ENCODE measurements at regions not wholly inside any gene's neighbourhood (a gene's known extent, or its start where the extent isn't known, plus 50 kb on each side); places are given as distances from the start of the nearest gene placed in this dataset.

GRCh38 chr12:63036216-63036973, 101.4 kb upstream of the PPM1H start:
- WGBS, 2 donors (ENCODE audit: extremely low coverage in 2 of 2, insufficient read length in 2 of 2, insufficient replicate concordance in 1 of 2), result no CpG with 5 or more reads among the region's 1 CpG

DNA sequence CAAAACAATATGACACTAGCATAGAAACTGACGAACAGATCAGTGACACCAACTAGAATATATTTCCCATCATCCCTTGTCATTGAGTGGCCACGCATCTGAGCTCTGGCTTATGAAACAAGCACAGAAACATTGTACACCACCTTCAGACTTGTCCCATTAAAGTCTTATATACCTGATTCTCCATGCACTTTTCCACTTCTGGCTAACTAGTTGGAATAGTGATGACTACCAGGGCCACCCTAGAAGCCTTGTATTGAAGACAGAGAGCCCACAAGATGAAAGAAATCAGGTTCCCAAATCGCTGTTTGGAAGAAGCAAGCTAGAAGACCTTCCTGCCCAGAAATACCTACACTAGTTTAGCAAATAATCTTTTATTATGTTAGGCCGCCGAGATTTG, 99.7 kb upstream of the PPM1H start:
- no peak overlapping the region for H2AK5ac ChIP-seq (ENCODE audit: low read depth, low read length)
- H2AFZ ChIP-seq (ENCODE audit: low read length), result no peak overlapping the region
- no peak overlapping the region for H2BK120ac ChIP-seq (ENCODE audit: low read depth, low read length)
- H3K14ac ChIP-seq (ENCODE audit: low read length), result no peak overlapping the region
- H3K4ac ChIP-seq (ENCODE audit: low read length), result no peak overlapping the region
- no peak overlapping the region for H2BK5ac ChIP-seq (ENCODE audit: low read length)
- no peak overlapping the region for H3K9ac ChIP-seq (ENCODE audit: low read depth, low read length, poor library complexity)
- no peak overlapping the region for H3K23ac ChIP-seq (ENCODE audit: low read depth, low read length, poor library complexity)
- H2BK12ac ChIP-seq (ENCODE audit: low read length), result no peak overlapping the region
- H3K79me1 ChIP-seq (ENCODE audit: low read depth, low read length), result no peaks in the 10 kb centered on the region
- H3K9me3 ChIP-seq (replicated peaks in 1 of 2; ENCODE audit: control insufficient read depth in 2 of 2, insufficient read depth in 1 of 2, low read depth in 1 of 2, low read length in 2 of 2), result no peaks in the 10 kb centered on the region
- no peak overlapping the region for H4K91ac ChIP-seq (ENCODE audit: low read depth, low read length, poor library complexity)
- no peaks in the 10 kb centered on the region for H3K27me3 ChIP-seq (ENCODE audit: control insufficient read depth in 3 of 3, insufficient read depth in 3 of 3, low read depth in 1 of 3, low read length in 3 of 3)
- H3K4me1 ChIP-seq (ENCODE audit: control insufficient read depth in 2 of 2, insufficient read depth in 1 of 2, low read depth in 1 of 2, low read length in 2 of 2), result no peaks in the 10 kb centered on the region
- H3K4me2 ChIP-seq (ENCODE audit: insufficient read depth, low read length, poor library complexity, severe bottlenecking), result no peak overlapping the region
- H3K36me3 ChIP-seq (replicated peaks in 1 of 2; ENCODE audit: control insufficient read depth in 2 of 2, insufficient read depth in 2 of 2, low read length in 2 of 2), result no peaks in the 10 kb centered on the region
- H2BK15ac ChIP-seq (ENCODE audit: low read length), result no peak overlapping the region
- no peak for DNase-seq (ENCODE audit: low spot score)
- no peak overlapping the region for H3K27ac ChIP-seq (replicated peaks; ENCODE audit: low read length)
- no CpG with 5 or more reads among the region's 5 CpGs for WGBS, 2 donors (ENCODE audit: extremely low coverage in 2 of 2, insufficient read length in 2 of 2, insufficient replicate concordance in 1 of 2)
- H4K8ac ChIP-seq (ENCODE audit: low read depth, low read length), result no peak overlapping the region
- H3K18ac ChIP-seq (ENCODE audit: low read length), result no peak overlapping the region
- no peak overlapping the region for H3K4me3 ChIP-seq (ENCODE audit: low read length in 2 of 2)

More at GRCh38 chr12:63036216-63036973, 101.4 kb upstream of the PPM1H start:
- no peak for DNase-seq (ENCODE audit: low spot score)
- H3K4me3 ChIP-seq (ENCODE audit: low read length in 2 of 2), result no peak overlapping the region
- no peaks in the 10 kb centered on the region for H3K9me3 ChIP-seq (replicated peaks in 1 of 2; ENCODE audit: control insufficient read depth in 2 of 2, insufficient read depth in 1 of 2, low read depth in 1 of 2, low read length in 2 of 2)
- H3K4me1 ChIP-seq (ENCODE audit: control insufficient read depth in 2 of 2, insufficient read depth in 1 of 2, low read depth in 1 of 2, low read length in 2 of 2), result no peaks in the 10 kb centered on the region
- H3K27me3 ChIP-seq (ENCODE audit: control insufficient read depth in 3 of 3, insufficient read depth in 3 of 3, low read depth in 1 of 3, low read length in 3 of 3), result no peaks in the 10 kb centered on the region
- no peak overlapping the region for H3K4me2 ChIP-seq (ENCODE audit: insufficient read depth, low read length, poor library complexity, severe bottlenecking)
- H2AFZ ChIP-seq (ENCODE audit: low read length), result no peak overlapping the region
- H4K8ac ChIP-seq (ENCODE audit: low read depth, low read length), result no peak overlapping the region
- no peak overlapping the region for H2BK5ac ChIP-seq (ENCODE audit: low read length)
- no peak overlapping the region for H2BK12ac ChIP-seq (ENCODE audit: low read length)
- H2AK5ac ChIP-seq (ENCODE audit: low read depth, low read length), result no peak overlapping the region
- H3K18ac ChIP-seq (ENCODE audit: low read length), result no peak overlapping the region
- no peaks in the 10 kb centered on the region for H3K36me3 ChIP-seq (replicated peaks in 1 of 2; ENCODE audit: control insufficient read depth in 2 of 2, insufficient read depth in 2 of 2, low read length in 2 of 2)
- no peak overlapping the region for H2BK15ac ChIP-seq (ENCODE audit: low read length)
- no peak overlapping the region for H3K4ac ChIP-seq (ENCODE audit: low read length)
- H3K27ac ChIP-seq (replicated peaks; ENCODE audit: low read length), result no peak overlapping the region
- no peak overlapping the region for H3K14ac ChIP-seq (ENCODE audit: low read length)
- no peak overlapping the region for H3K23ac ChIP-seq (ENCODE audit: low read depth, low read length, poor library complexity)
- no peak overlapping the region for H2BK120ac ChIP-seq (ENCODE audit: low read depth, low read length)
- H4K91ac ChIP-seq (ENCODE audit: low read depth, low read length, poor library complexity), result no peak overlapping the region
- H3K9ac ChIP-seq (ENCODE audit: low read depth, low read length, poor library complexity), result no peak overlapping the region
- H3K79me1 ChIP-seq (ENCODE audit: low read depth, low read length), result no peaks in the 10 kb centered on the region

DNA sequence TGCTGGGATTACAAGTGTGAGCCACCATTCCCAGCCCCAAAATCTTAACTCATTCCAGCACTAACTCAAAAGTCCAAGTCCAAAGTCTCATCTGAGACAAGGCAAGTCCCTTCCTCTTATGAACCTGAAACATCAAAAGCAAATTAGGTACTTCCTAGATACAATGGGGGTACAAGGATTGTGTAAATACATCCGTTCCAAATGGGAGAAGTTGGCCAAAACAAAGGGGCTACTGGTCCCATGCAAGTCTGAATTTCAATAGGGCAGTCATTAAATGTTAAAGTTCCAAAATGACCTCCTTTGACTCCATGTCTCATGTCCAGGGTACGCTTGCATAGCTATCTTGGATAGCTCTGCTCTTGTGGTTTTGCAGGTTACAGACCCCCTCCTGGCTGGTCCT, 94.7 kb upstream of the PPM1H start:
- Histone ChIP-seq H4K8ac (ENCODE audit: low read depth, low read length) (no peak overlapping the region), H3K4ac (ENCODE audit: low read length) (no peak overlapping the region), H2AK5ac (ENCODE audit: low read depth, low read length) (no peak overlapping the region), H3K4me2 (ENCODE audit: insufficient read depth, low read length, poor library complexity, severe bottlenecking) (no peak overlapping the region), H2AFZ (ENCODE audit: low read length) (no peak overlapping the region), H2BK5ac (ENCODE audit: low read length) (no peak overlapping the region), H3K9me3 (replicated peaks in 1 of 2; ENCODE audit: control insufficient read depth in 2 of 2, insufficient read depth in 1 of 2, low read depth in 1 of 2, low read length in 2 of 2) (no peaks in the 10 kb centered on the region), H3K36me3 (replicated peaks in 1 of 2; ENCODE audit: control insufficient read depth in 2 of 2, insufficient read depth in 2 of 2, low read length in 2 of 2) (no peaks in the 10 kb centered on the region), H2BK120ac (ENCODE audit: low read depth, low read length) (no peak overlapping the region), H3K4me3 (ENCODE audit: low read length in 2 of 2) (no peak overlapping the region), H3K27me3 (ENCODE audit: control insufficient read depth in 3 of 3, insufficient read depth in 3 of 3, low read depth in 1 of 3, low read length in 3 of 3) (no peaks in the 10 kb centered on the region), H2BK15ac (ENCODE audit: low read length) (no peak overlapping the region), H4K91ac (ENCODE audit: low read depth, low read length, poor library complexity) (no peak overlapping the region), H3K27ac (replicated peaks; ENCODE audit: low read length) (no peak overlapping the region), H3K4me1 (ENCODE audit: control insufficient read depth in 2 of 2, insufficient read depth in 1 of 2, low read depth in 1 of 2, low read length in 2 of 2) (peaks cover 1 to 3% of the 10 kb centered on the region in 2 donors), H2BK12ac (ENCODE audit: low read length) (no peak overlapping the region), H3K23ac (ENCODE audit: low read depth, low read length, poor library complexity) (no peak overlapping the region), H3K79me1 (ENCODE audit: low read depth, low read length) (no peaks in the 10 kb centered on the region), H3K14ac (ENCODE audit: low read length) (no peak overlapping the region), H3K9ac (ENCODE audit: low read depth, low read length, poor library complexity) (no peak overlapping the region), H3K18ac (ENCODE audit: low read length) (no peak overlapping the region)
- no peak for DNase-seq (ENCODE audit: low spot score)
- WGBS, 2 donors (ENCODE audit: extremely low coverage in 2 of 2, insufficient read length in 2 of 2, insufficient replicate concordance in 1 of 2), result no CpG with 5 or more reads among the region's 2 CpGs

GRCh38 chr12:63028951-63029350, 94.0 kb upstream of the PPM1H start:
- DNase-seq (ENCODE audit: low spot score), result no peak
- Histone ChIP-seq H3K23ac (ENCODE audit: low read depth, low read length, poor library complexity) (no peak overlapping the region), H4K91ac (ENCODE audit: low read depth, low read length, poor library complexity) (no peak overlapping the region)

More at GRCh38 chr12:63028951-63029350, 94.0 kb upstream of the PPM1H start:
- Histone ChIP-seq H2BK5ac (ENCODE audit: low read length) (no peak overlapping the region), H3K27ac (replicated peaks; ENCODE audit: low read length) (no peak overlapping the region), H3K9me3 (replicated peaks in 1 of 2; ENCODE audit: control insufficient read depth in 2 of 2, insufficient read depth in 1 of 2, low read depth in 1 of 2, low read length in 2 of 2) (no peaks in the 10 kb centered on the region), H3K4me2 (ENCODE audit: insufficient read depth, low read length, poor library complexity, severe bottlenecking) (no peak overlapping the region), H2AFZ (ENCODE audit: low read length) (no peak overlapping the region), H3K27me3 (ENCODE audit: control insufficient read depth in 3 of 3, insufficient read depth in 3 of 3, low read depth in 1 of 3, low read length in 3 of 3) (no peaks in the 10 kb centered on the region), H3K9ac (ENCODE audit: low read depth, low read length, poor library complexity) (no peak overlapping the region), H3K36me3 (replicated peaks in 1 of 2; ENCODE audit: control insufficient read depth in 2 of 2, insufficient read depth in 2 of 2, low read length in 2 of 2) (no peaks in the 10 kb centered on the region), H3K79me1 (ENCODE audit: low read depth, low read length) (no peaks in the 10 kb centered on the region), H3K4me3 (ENCODE audit: low read length in 2 of 2) (no peak overlapping the region), H3K18ac (ENCODE audit: low read length) (no peak overlapping the region), H2BK120ac (ENCODE audit: low read depth, low read length) (no peak overlapping the region), H3K14ac (ENCODE audit: low read length) (no peak overlapping the region), H4K8ac (ENCODE audit: low read depth, low read length) (no peak overlapping the region), H3K4me1 (ENCODE audit: control insufficient read depth in 2 of 2, insufficient read depth in 1 of 2, low read depth in 1 of 2, low read length in 2 of 2) (peaks cover 1 to 3% of the 10 kb centered on the region in 2 donors), H2BK15ac (ENCODE audit: low read length) (no peak overlapping the region), H2AK5ac (ENCODE audit: low read depth, low read length) (no peak overlapping the region), H2BK12ac (ENCODE audit: low read length) (no peak overlapping the region), H3K4ac (ENCODE audit: low read length) (no peak overlapping the region)
